A549 (cell line): ENCODE measurements at regions not wholly inside any gene's neighbourhood (a gene's known extent, or its start where the extent isn't known, plus 50 kb on each side); places are given as distances from the start of the nearest gene placed in this dataset.

ENCODE experiments used
- ATAC-seq, 2 experiments: fragments of 200-7000 bp in 1 of 2; fragments of >200 bp in 1 of 2; cut with Nextera tagmentation in 1 of 2; cut with Tn5 transposase in 1 of 2; 3 replicates each; pipeline versions ENCODE4 v1.8.0 to v1.9.1; 2018 to 2020; ENCODE audit warnings: mild to moderate bottlenecking in 1 of 2, moderate library complexity in 1 of 2
- CTCF ChIA-PET: fragments of 300-600 bp; sonication (Branson Sonifier 250); formaldehyde crosslinking; extraction: SDS; loops from one replicate; lab custom pipeline; 2021; ENCODE audit warnings: antibody characterized with exemption, inconsistent platforms; lab: Yijun Ruan, JAX
- POLR2A ChIA-PET: fragments of 350-600 bp; formaldehyde crosslinking; extraction: SDS; loops from one replicate; lab custom pipeline; 2021; ENCODE audit warnings: antibody characterized with exemption, inconsistent platforms; lab: Yijun Ruan, JAX
- DNase-seq, 2 experiments: peaks; one replicate each; pipeline versions ENCODE4 v3.0.0 to v3.0.0-alpha.2; 2011 to 2016; ENCODE audit warnings: low read depth in 1 of 2, low spot score in 1 of 2
- FAIRE-seq: peaks from 2 replicates; lab custom pipeline; 2011; peaks lifted over from hg19 to GRCh38; lab: Jason Lieb, UNC
- H3K27ac ChIP-seq, 2 experiments: fragments of >200 bp; sonication (Bioruptor Twin); formaldehyde crosslinking; 3 replicates each; pipeline ENCODE4 v1.5.1; 2016 to 2017
- H3K4me1 ChIP-seq: fragments of >200 bp; sonication (Bioruptor Twin); formaldehyde crosslinking; 3 replicates; pipeline ENCODE4 v1.6.1; 2016
- H3K4me2 ChIP-seq: fragments of >200 bp; sonication (Bioruptor Twin); formaldehyde crosslinking; 3 replicates; pipeline ENCODE4 v1.6.1; 2016
- H3K4me3 ChIP-seq: fragments of >200 bp; sonication (Bioruptor Twin); formaldehyde crosslinking; 3 replicates; pipeline ENCODE4 v1.5.1; 2016
- H3K9me3 ChIP-seq: fragments of >200 bp; sonication (Bioruptor Twin); formaldehyde crosslinking; 3 replicates; pipeline ENCODE4 v1.6.1; 2016
- BHLHE40 ChIP-seq: IDR thresholded peaks from 2 replicates; pipeline ENCODE4 v1.6.1; 2012; ENCODE audit warnings: low read depth, low read length, inconsistent platforms
- CBX2 ChIP-seq: fragments of 200-600 bp; sonication (generic); IDR thresholded peaks from 2 replicates; pipeline ENCODE4 v1.6.1; 2016; ENCODE audit warnings: low read depth, mild to moderate bottlenecking, borderline replicate concordance
- CHD2 ChIP-seq: fragments of 150-350 bp; IDR thresholded peaks from 2 replicates; pipeline ENCODE4 v1.6.1; 2014; ENCODE audit warnings: low read length; ENCODE audit not compliant: partially characterized antibody
- E2F6 ChIP-seq: IDR thresholded peaks from 2 replicates; pipeline ENCODE4 v1.6.1; 2012; ENCODE audit warnings: low read depth, borderline replicate concordance
- EHMT2 ChIP-seq: fragments of 200-600 bp; sonication (generic); IDR thresholded peaks from 2 replicates; pipeline ENCODE4 v1.6.1; 2016; ENCODE audit warnings: antibody characterized with exemption, low read depth, mild to moderate bottlenecking, moderate library complexity
- ESRRA ChIP-seq: fragments of 150-350 bp; IDR thresholded peaks from 2 replicates; pipeline ENCODE4 v1.6.1; 2014; ENCODE audit warnings: mild to moderate bottlenecking, low read length, borderline replicate concordance
- GATA3 ChIP-seq: IDR thresholded peaks from 2 replicates; pipeline ENCODE4 v1.6.1; 2012; ENCODE audit warnings: borderline replicate concordance
- HEYL ChIP-seq: fragments of 250-450 bp; sonication (Bioruptor Pico); IDR thresholded peaks from 2 replicates; pipeline ENCODE4 v1.8.0; 2021; ENCODE audit warnings: mild to moderate bottlenecking, moderate library complexity
- HMGXB4 ChIP-seq: fragments of 250-450 bp; sonication (Bioruptor Pico); IDR thresholded peaks from 2 replicates; pipeline ENCODE4 v1.5.0; 2021; ENCODE audit warnings: mild to moderate bottlenecking, moderate library complexity, borderline replicate concordance
- HOXB13 ChIP-seq: fragments of 250-450 bp; sonication (Bioruptor Pico); IDR thresholded peaks from 2 replicates; pipeline ENCODE4 v1.5.0; 2020; ENCODE audit warnings: low read depth, mild to moderate bottlenecking, moderate library complexity
- HOXB5 ChIP-seq: fragments of 250-450 bp; sonication (Bioruptor Pico); IDR thresholded peaks from 2 replicates; pipeline ENCODE4 v1.5.0; 2020; ENCODE audit warnings: mild to moderate bottlenecking, moderate library complexity
- JUN ChIP-seq, 2 experiments: fragments of >200 bp; sonication (Bioruptor Twin); formaldehyde crosslinking; IDR thresholded peaks; 2 replicates in 1 of 2; 3 replicates in 1 of 2; pipeline ENCODE4 v1.6.1; 2016 to 2017
- MAZ ChIP-seq: fragments of 150-350 bp; IDR thresholded peaks from 2 replicates; pipeline ENCODE4 v1.6.1; 2014; ENCODE audit warnings: antibody characterized with exemption, low read depth, low read length, borderline replicate concordance
- MYC ChIP-seq: IDR thresholded peaks from 2 replicates; pipeline ENCODE4 v1.6.1; 2012; ENCODE audit warnings: mild to moderate bottlenecking, inconsistent platforms, low read length, improper control_type of control experiment, borderline replicate concordance
- NFE2L2 ChIP-seq: fragments of 150-350 bp; conservative IDR thresholded peaks from 2 replicates; pipeline ENCODE4 v1.6.1; 2014; ENCODE audit warnings: low read length
- NR3C1 ChIP-seq: fragments of >200 bp; sonication (Bioruptor Twin); formaldehyde crosslinking; IDR thresholded peaks from 3 replicates; pipeline ENCODE4 v1.6.1; 2017
- POLR2A ChIP-seq: IDR thresholded peaks from 2 replicates; pipeline ENCODE4 v1.6.1; 2012; ENCODE audit warnings: mild to moderate bottlenecking, low read length
- RAD21 ChIP-seq, 2 experiments: fragments of >200 bp in 1 of 2; sonication (Bioruptor Twin) in 1 of 2; formaldehyde crosslinking in 1 of 2; IDR thresholded peaks in 1 of 2; conservative IDR thresholded peaks in 1 of 2; 2 replicates in 1 of 2; 3 replicates in 1 of 2; pipeline ENCODE4 v1.6.1; 2012 to 2018; ENCODE audit warnings: inconsistent platforms in 1 of 2
- RARB ChIP-seq: fragments of 250-450 bp; sonication (Bioruptor Pico); IDR thresholded peaks from 2 replicates; pipeline ENCODE4 v1.8.0; 2021; ENCODE audit warnings: mild to moderate bottlenecking, moderate library complexity
- SMC3 ChIP-seq: fragments of >200 bp; sonication (Bioruptor Twin); formaldehyde crosslinking; IDR thresholded peaks from 3 replicates; pipeline ENCODE4 v1.6.1; 2018; ENCODE audit warnings: inconsistent platforms
- TFCP2L1 ChIP-seq: fragments of 250-450 bp; sonication (Bioruptor Pico); IDR thresholded peaks from 2 replicates; pipeline ENCODE4 v1.5.0; 2021; ENCODE audit warnings: mild to moderate bottlenecking
- USF2 ChIP-seq: fragments of 450-650 bp; IDR thresholded peaks from 2 replicates; pipeline ENCODE4 v1.6.1; 2014; ENCODE audit warnings: antibody characterized with exemption
- ZC3H11A ChIP-seq: fragments of 450-650 bp; IDR thresholded peaks from 2 replicates; pipeline ENCODE4 v1.6.1; 2014; ENCODE audit warnings: antibody characterized with exemption, mild to moderate bottlenecking
- WGBS: methylation state at CpG from one replicate; pipeline ENCODE4 v1.1.6; 2017; ENCODE audit errors: missing lambda C conversion rate; 5-methylcytosine and 5-hydroxymethylcytosine counted together

GRCh38 chr18:39724652-39725051 is 2159.1 kb upstream of the CELF4 start:
- POLR2A ChIA-PET = no interaction called here
- CTCF ChIA-PET = no interaction called here
- H3K4me3 ChIP-seq = no peak overlapping the region
- H3K4me2 ChIP-seq = no peak overlapping the region
- H3K9me3 ChIP-seq = no peaks in the 10 kb centered on the region
- no peak for DNase-seq
- no peak for FAIRE-seq
- no peaks in the 10 kb centered on the region for H3K4me1 ChIP-seq
- H3K27ac ChIP-seq = no peak overlapping the region
- no peak for ATAC-seq
- TF ChIP-seq NR3C1 = no peak
- no peak for TF ChIP-seq HOXB5 (CRISPR knock-in tag)
- TF ChIP-seq HEYL (CRISPR knock-in tag) = no peak
- TF ChIP-seq, all 56 proteins: peak for 0

- ChIA-PET POLR2A (no interaction called here), CTCF (no interaction called here)
- no peak overlapping the region for H3K4me2 ChIP-seq
- DNase-seq = no peak
- H3K9me3 ChIP-seq = no peaks in the 10 kb centered on the region
- 84% methylated on average over 1 of the region's 1 CpG for WGBS
- H3K27ac ChIP-seq = no peak overlapping the region
- FAIRE-seq = no peak
- no peak for ATAC-seq
- TF ChIP-seq POLR2A (no peak), CHD2 (no peak), RAD21 (conservative IDR thresholded peaks at IDR 0.05 in 1 of 2, IDR thresholded peaks at IDR 0.05 in 1 of 2) (no peak), HMGXB4 (no peak), MYC (no peak), GATA3 (no peak), HOXB13 (no peak), MAZ (no peak), TFCP2L1 (no peak), ESRRA (no peak), USF2 (no peak), EHMT2 (no peak)
- H3K4me1 ChIP-seq = no peaks in the 10 kb centered on the region
- no peak overlapping the region for H3K4me3 ChIP-seq
These were observed 2156.1 kb upstream of the CELF4 start for GRCh38 chr18:39721712-39722111.

- ChIA-PET CTCF (no interaction called here), POLR2A (no interaction called here)
- ATAC-seq = no peak
- Histone ChIP-seq H3K4me1 (no peaks in the 10 kb centered on the region), H3K9me3 (no peaks in the 10 kb centered on the region), H3K4me2 (no peak overlapping the region), H3K27ac (no peak overlapping the region), H3K4me3 (no peak overlapping the region)
- DNase-seq = no peak
- TF ChIP-seq JUN (IDR thresholded peaks at IDR 0.05) (no peak), SMC3 (no peak), RARB (CRISPR knock-in tag) (no peak), E2F6 (no peak), ZC3H11A (no peak), TFCP2L1 (no peak), HEYL (CRISPR knock-in tag) (no peak), CBX2 (no peak), BHLHE40 (no peak), NFE2L2 (no peak)
- 100% methylated on average over 3 of the region's 3 CpGs for WGBS
- FAIRE-seq = no peak
These were observed 2148.4 kb upstream of the CELF4 start for GRCh38 chr18:39713961-39714360.
